ENCODE measurements at regions not wholly inside any gene's neighbourhood (a gene's known extent, or its start where the extent isn't known, plus 50 kb on each side); places are given as distances from the start of the nearest gene placed in this dataset.

DNA sequence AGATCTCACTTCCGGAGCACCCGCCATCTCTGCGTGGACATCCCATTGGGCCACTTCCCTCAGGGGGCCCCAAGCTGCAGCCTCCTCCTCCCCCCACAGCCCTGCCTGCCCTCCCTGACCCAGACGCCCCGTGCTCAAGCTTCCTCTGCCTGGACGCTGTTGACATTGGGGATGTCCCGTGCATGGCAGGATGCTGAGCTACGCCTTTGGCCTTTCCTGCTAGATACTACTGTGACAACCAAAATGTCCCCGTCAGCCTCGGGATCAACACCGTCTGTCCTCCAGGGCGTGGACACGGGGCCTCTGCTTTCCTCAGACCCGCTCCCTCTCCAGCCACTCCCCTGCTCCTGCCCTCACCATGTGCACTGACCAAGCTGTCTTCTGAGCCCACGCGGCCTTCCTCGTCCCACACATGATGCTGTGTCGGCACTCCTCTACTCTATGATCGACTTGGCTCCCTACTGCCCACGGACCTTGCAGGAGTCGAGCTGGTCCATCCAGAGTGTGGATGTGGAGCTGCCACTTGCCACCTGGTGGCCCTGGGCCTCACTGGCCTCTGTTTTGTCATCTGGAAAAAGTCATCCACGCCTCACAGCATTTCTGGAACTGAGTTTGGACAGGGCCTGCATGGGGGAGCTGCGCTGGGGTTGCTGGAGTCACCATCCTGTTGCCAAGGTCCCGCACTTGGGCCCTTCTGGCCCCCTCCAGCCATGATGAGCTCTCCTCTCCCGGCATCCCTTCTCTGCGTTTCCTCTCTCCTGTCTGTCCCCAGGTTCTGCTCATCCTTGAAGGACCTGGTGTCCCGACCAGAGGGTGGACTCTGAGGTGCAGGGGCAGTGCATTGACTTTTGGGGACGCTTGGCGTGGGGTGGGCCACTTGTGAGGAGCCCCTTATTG lies 221.7 kb upstream of the CIBAR2 start:
- ATAC-seq, result no peak
- H3K27ac ChIP-seq (ENCODE audit: extremely low read length, insufficient read depth, low read length), result no peak overlapping the region

More for the DNA sequence above, 221.7 kb upstream of the CIBAR2 start:
- no peak overlapping the region for H2AFZ ChIP-seq (ENCODE audit: low read length)
- peaks cover 5 to 23% of the 10 kb centered on the region in 2 experiments for H3K27me3 ChIP-seq (ENCODE audit: control insufficient read depth in 1 of 2, insufficient read depth in 2 of 2, low read length in 2 of 2)
- FAIRE-seq (no peak), DNase-seq (ENCODE audit: low spot score) (no peak)
- WGBS (ENCODE audit: low lambda C conversion rate), result 84% methylated on average over 29 of the region's 29 CpGs
- intact Hi-C loops (cut with micrococcal nuclease; ENCODE audit: unreplicated experiment) (no loop called here), in situ Hi-C loops (cut with HindIII; ENCODE audit: extremely low pct_ligation_motif_present, low pct_unique_long_range_greater_than_20kb) (no loop called here)
- no peak overlapping the region for H3K4me2 ChIP-seq (ENCODE audit: low read depth, low read length)
- H3K9me3 ChIP-seq (ENCODE audit: low read length), result no peaks in the 10 kb centered on the region
- no peaks in the 10 kb centered on the region for H3K79me2 ChIP-seq (ENCODE audit: insufficient read depth, low read length)
- H3K4me1 ChIP-seq (ENCODE audit: insufficient read depth, low read length), result peaks cover 44% of the 10 kb centered on the region
- TF ChIP-seq THYN1 (CRISPR knock-in tag; IDR thresholded peaks at IDR 0.05; ENCODE audit: borderline replicate concordance, low read depth) (no peak), MAFK (conservative IDR thresholded peaks at IDR 0.05 in 1 of 2, IDR thresholded peaks at IDR 0.05 in 1 of 2; ENCODE audit: low read length in 2 of 2) (0 out of 4 replicates have a peak, but pooled peaks of 1 of the 2 experiments have one; percentile 9), NRL (CRISPR knock-in tag; IDR thresholded peaks at IDR 0.05; ENCODE audit: borderline replicate concordance) (peak; percentile 23; the same call in 1 of the 2 replicates), MTA1 (CRISPR knock-in tag; IDR thresholded peaks at IDR 0.05; ENCODE audit: borderline replicate concordance) (no peak)
- TF ChIP-seq, protein P1, sequence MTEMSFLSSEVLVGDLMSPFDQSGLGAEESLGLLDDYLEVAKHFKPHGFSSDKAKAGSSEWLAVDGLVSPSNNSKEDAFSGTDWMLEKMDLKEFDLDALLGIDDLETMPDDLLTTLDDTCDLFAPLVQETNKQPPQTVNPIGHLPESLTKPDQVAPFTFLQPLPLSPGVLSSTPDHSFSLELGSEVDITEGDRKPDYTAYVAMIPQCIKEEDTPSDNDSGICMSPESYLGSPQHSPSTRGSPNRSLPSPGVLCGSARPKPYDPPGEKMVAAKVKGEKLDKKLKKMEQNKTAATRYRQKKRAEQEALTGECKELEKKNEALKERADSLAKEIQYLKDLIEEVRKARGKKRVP (CRISPR knock-in tag; IDR thresholded peaks at IDR 0.05), result no peak
- H4K20me1 ChIP-seq (ENCODE audit: insufficient read depth, low read length), result peaks cover 18% of the 10 kb centered on the region; the same call in 1 of the 2 replicates
- ChIA-PET CTCF (ENCODE audit: low intra/inter-chr PET ratio, low total read pairs) (no interaction called here), POLR2A (no interaction called here)
- BruUV-seq (replicated peaks), result no TSS peak
- H3K9ac ChIP-seq (ENCODE audit: insufficient read depth, low read depth, low read length), result no peak overlapping the region
- no peaks in the 10 kb centered on the region for H3K36me3 ChIP-seq (replicated peaks in 1 of 2; ENCODE audit: control insufficient read depth in 1 of 2, insufficient read depth in 2 of 2, low read length in 2 of 2)
- no peak overlapping the region for H3K4me3 ChIP-seq (replicated peaks in 1 of 3; ENCODE audit: insufficient read depth in 1 of 3, low read depth in 2 of 3, low read length in 3 of 3)
